ENCODE measurements at regions not wholly inside any gene's neighbourhood (a gene's known extent, or its start where the extent isn't known, plus 50 kb on each side); places are given as distances from the start of the nearest gene placed in this dataset.

DNA sequence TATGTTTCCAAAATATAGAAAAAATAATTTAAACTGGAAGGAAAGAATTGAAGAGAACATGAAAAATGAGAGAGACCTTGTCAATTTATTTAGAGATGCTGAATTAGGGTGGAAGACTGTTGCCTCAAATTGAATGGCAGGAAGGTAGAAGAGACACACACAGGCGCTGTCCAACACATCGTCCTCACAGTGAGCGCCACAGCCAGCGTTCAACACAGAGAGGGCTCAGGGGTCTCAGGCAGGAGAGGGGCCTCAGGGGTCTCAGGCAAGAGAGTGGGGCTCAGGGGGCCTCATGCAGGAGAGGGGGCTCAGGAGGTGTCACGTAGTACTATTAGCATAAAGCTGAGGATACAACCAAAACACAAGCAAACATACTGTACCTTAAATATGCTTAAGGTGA is 65.7 kb downstream of the TMEM18 start:
- DNase-seq: no peak

DNA sequence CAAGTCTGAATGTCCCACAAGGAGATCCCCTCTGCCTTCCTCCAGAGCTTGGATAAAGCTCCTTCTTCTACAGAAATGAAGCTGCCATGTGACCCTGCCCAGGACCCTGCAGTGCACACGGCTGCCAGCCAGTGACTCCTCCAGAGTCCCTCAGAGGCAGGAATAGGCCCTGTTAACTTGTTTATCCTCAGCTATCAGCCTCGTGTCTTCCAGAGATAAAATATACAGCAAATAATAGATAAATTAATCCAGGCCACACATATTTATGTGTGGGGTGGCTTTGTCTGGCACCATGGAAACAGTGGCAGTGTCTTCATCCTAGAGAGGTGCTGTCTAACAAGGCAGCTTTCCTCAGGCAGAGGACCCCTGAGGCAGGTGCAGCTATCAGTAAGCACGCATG is 66.7 kb downstream of the TMEM18 start:
- no peak for DNase-seq

DNA sequence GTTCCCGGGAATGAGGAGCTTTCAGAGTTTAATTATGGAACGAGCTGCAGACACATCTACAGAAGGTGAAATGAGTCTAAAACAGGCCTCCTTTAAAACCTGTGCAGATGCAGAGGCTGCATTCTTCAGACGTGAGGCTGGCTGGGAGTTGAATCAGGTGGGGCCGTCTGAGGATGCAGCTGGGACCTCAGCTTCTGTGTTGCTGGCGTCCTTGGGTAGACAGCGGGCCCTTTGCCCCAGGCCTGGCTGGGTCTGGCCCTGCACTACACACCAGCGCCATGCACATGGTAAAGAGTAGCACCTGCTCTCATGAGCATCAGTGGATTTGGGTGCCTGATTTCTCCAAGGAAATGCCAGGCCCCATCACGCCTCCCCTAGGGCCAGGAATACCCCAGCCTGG is 67.3 kb downstream of the TMEM18 start:
- DNase-seq: no peak

- DNase-seq: no peak
Measured at GRCh38 chr2:609449-609848, 67.8 kb downstream of the TMEM18 start.

- no peak for DNase-seq
Measured at GRCh38 chr2:608711-609110, 68.5 kb downstream of the TMEM18 start.

- no peak for DNase-seq
Measured at GRCh38 chr2:608297-608696, 68.9 kb downstream of the TMEM18 start.

DNA sequence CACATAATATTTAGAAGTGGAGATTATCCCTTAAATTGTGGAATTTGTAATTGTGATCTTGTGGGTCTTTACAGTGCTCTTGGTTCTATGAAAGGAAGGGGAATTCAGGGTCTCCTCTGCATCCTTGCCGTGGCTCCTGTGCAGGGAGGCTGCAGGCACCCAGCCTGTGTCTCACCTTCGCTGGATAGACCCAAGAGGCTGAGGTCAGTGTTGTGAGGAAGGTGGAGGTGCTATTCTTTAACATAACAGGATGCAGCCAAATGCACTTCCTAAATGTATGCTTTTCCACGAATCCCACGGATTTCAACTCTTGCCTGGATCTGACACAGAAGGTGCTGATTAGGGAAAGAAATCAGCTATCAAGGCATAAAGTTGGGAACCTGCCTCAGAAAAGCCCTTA is 69.5 kb downstream of the TMEM18 start:
- DNase-seq: no peak

- no peak for DNase-seq
Measured at GRCh38 chr2:607172-607571, 70.0 kb downstream of the TMEM18 start.

GRCh38 chr2:605674-606608 is 71.3 kb downstream of the TMEM18 start:
- DNase-seq: no peak

DNA sequence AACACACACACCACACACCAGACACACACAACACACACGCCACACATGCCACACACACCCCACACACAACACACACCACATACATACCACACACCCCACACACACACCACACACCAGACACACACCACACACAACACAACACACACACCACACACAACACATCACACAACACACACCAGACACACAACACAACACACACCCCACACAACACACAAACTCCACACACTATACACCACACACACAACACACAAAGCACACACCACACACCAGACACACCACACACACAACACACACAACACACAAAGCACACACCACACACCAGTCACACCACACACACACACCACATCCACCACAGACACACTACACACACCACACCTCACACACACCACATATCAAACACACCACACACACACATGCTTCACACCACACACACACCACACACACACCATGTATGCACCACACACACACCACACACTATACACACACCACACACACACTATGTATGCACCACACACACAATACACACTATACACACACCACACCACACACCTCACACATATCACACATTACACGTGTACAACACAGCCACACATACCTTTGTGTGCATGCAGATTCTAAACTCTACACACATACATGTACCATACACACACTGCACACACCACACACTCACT is 72.2 kb downstream of the TMEM18 start:
- DNase-seq: no peak

- no peak for DNase-seq
Measured at GRCh38 chr2:604385-604784, 72.8 kb downstream of the TMEM18 start.

- no peak for DNase-seq
Measured at GRCh38 chr2:603869-604268, 73.3 kb downstream of the TMEM18 start.

GRCh38 chr2:603427-603826 is 73.8 kb downstream of the TMEM18 start:
- no peak for DNase-seq

- no peak for DNase-seq
Measured at GRCh38 chr2:602571-603359, 74.4 kb downstream of the TMEM18 start.

- DNase-seq: no peak
Measured at GRCh38 chr2:601806-602455, 75.3 kb downstream of the TMEM18 start.

- no peak for DNase-seq
Measured at GRCh38 chr2:601387-601698, 75.9 kb downstream of the TMEM18 start.

DNA sequence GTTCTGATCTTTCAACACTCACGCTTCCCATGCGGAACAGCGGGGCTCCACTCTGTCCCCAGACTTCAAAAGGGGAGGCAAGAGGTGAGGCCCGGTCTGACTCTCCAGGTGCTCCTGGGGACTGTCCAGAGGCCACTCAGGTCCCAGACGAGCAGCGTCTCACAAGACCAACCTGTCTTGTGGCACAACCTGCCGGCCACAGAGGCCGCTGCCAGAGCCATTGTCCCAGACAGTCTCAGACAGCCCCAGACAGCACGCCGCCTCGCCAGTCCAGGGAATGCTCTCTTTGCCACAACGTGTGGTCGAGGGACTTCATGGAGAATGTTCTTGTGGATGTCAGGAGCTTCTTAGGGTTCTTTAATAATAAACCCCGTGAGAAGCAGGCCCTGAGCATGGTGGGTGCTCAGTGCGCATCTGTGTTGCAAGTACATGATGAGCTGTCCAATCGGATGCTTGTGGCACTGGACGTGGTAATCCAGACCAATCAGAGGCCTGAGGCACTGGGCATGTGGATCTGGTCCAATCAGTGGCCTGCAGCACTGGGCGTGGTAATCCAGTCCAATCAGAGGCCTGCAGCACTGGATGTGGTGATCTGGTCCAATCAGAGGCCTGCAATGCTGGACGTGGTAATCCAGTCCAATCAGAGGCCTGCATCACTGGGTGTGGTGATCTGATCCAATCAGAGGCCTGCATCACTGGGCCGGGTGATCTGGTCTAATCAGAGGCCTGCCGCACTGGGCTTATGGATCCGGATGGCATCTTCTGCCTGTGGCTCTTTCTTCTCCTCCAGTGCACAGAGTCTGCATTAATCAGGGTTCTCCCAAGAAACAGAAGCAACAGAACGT is 76.4 kb downstream of the TMEM18 start:
- no peak for DNase-seq

- no peak for DNase-seq
Measured at GRCh38 chr2:599601-600000, 77.6 kb downstream of the TMEM18 start.

- DNase-seq: no peak
Measured at GRCh38 chr2:598058-598802, 79.0 kb downstream of the TMEM18 start.

DNA sequence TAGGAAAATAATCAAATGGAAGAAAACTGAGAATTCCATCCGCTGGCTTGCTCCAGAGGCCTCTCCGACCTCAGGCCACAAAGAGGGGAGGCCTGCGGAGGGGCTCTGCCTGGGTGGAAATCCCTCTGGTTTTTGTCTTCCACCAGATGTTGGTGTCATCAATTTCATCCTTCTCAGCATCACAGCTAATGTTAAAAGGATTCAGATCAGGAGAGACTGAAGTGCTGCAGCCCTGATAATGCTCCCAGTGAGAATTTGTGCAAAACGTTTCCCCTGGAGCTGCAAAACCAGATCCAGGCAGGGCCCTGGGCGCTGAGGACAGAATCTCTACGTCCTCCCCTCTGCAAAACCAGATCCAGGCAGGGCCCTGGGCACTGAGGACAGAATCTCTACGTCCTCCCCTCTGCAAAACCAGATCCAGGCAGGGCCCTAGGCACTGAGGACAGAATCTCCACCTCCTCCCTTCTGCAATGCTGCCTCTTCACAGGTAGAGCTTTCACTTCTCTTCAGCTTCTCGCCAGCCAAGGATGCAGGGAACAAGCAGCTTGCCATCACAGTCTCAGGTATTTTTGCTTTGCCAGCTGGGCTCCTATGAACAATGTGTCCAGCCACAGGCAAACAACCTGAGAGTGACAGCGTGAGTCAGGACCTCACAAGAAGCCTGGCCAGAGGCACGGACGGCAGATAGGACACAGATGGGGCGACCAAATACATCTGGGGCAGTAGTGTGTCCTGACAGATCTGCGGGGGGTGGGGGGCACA is 81.2 kb downstream of the TMEM18 start:
- no peak for DNase-seq

Data from NCI-H774 (cell line).